ENCODE measurements at regions not wholly inside any gene's neighbourhood (a gene's known extent, or its start where the extent isn't known, plus 50 kb on each side); places are given as distances from the start of the nearest gene placed in this dataset.

GRCh38 chr12:19052689-19053088 is 76.8 kb upstream of the PLEKHA5 start:
- DNase-seq (ENCODE audit: low read depth) = no peak

- no peak for DNase-seq (ENCODE audit: low read depth)
Observed at GRCh38 chr12:19053218-19053617, 76.3 kb upstream of the PLEKHA5 start.

GRCh38 chr12:19054035-19054434 is 75.5 kb upstream of the PLEKHA5 start:
- DNase-seq (ENCODE audit: low read depth) = no peak

- DNase-seq (ENCODE audit: low read depth) = no peak
Observed at GRCh38 chr12:19055589-19055988, 73.9 kb upstream of the PLEKHA5 start.

GRCh38 chr12:19058235-19059021 is 71.1 kb upstream of the PLEKHA5 start:
- DNase-seq (ENCODE audit: low read depth) = no peak

GRCh38 chr12:19064713-19065112 is 64.8 kb upstream of the PLEKHA5 start:
- DNase-seq (ENCODE audit: low read depth) = no peak

GRCh38 chr12:19065223-19065622 is 64.3 kb upstream of the PLEKHA5 start:
- DNase-seq (ENCODE audit: low read depth) = no peak

- no peak for DNase-seq (ENCODE audit: low read depth)
Observed at GRCh38 chr12:19065871-19066270, 63.7 kb upstream of the PLEKHA5 start.

GRCh38 chr12:19066475-19067001 is 63.0 kb upstream of the PLEKHA5 start:
- DNase-seq (ENCODE audit: low read depth) = no peak

- DNase-seq (ENCODE audit: low read depth) = no peak
Observed at GRCh38 chr12:19068137-19068536, 61.4 kb upstream of the PLEKHA5 start.

- no peak for DNase-seq (ENCODE audit: low read depth)
Observed at GRCh38 chr12:19070341-19070740, 59.2 kb upstream of the PLEKHA5 start.

GRCh38 chr12:19074700-19075099 is 54.8 kb upstream of the PLEKHA5 start:
- no peak for DNase-seq (ENCODE audit: low read depth)

GRCh38 chr12:19075711-19076340 is 53.7 kb upstream of the PLEKHA5 start:
- no peak for DNase-seq (ENCODE audit: low read depth)
